HG02610 (cell line): ENCODE measurements at regions not wholly inside any gene's neighbourhood (a gene's known extent, or its start where the extent isn't known, plus 50 kb on each side); places are given as distances from the start of the nearest gene placed in this dataset.
"Not testable (repeated sequence)": the region's sequence is repeated elsewhere in the genome, so short reads cannot be mapped to it uniquely, and the experiment has no call there.

Source experiments
- ATAC-seq: cut with Tn5 transposase; IDR thresholded peaks from one replicate; pipeline ENCODE4 v1.9.1; 2021; ENCODE audit warnings: mild to moderate bottlenecking, moderate library complexity; ENCODE audit not compliant: unreplicated experiment

- ATAC-seq, result no peak
Observed at GRCh38 chr3:127520993-127521392, 69.5 kb downstream of the TPRA1 start.

DNA sequence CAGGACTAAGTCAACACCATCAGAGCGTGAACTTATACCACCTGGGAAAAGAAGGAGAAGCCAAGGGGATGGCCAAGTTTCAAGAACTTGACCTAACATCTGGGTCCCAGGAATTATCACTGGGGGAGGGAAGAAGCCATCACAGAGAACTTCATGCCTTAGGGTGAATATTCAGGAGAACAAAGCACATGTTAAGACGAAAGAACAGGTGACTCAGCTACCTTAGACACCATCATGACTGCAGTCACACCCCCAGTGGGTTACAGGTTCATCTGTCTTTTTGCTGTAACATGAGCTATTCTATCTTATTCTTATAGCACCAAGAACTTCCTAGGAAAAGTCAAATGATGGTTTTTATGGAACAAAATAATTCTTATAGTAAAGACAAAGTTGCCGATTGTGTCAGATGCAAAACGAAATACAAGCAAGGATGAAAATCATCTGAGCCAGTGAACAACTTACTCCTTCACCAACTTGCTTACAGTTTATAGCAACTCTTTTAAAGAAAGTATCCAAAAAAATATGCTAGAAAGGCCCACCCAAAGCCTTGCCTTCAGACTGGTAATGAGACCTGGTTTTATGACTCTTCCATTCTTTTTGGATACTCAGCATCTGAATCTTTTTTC, 72.0 kb downstream of the TPRA1 start:
- no peak for ATAC-seq

GRCh38 chr3:127512256-127512655, 78.3 kb downstream of the TPRA1 start:
- ATAC-seq, result no peak

GRCh38 chr3:127501177-127501576, 89.4 kb downstream of the TPRA1 start:
- ATAC-seq, result no peak

GRCh38 chr3:127497676-127498075, 92.9 kb downstream of the TPRA1 start:
- ATAC-seq, result no peak

- no peak for ATAC-seq
Observed at GRCh38 chr3:127497166-127497565, 93.4 kb downstream of the TPRA1 start.

DNA sequence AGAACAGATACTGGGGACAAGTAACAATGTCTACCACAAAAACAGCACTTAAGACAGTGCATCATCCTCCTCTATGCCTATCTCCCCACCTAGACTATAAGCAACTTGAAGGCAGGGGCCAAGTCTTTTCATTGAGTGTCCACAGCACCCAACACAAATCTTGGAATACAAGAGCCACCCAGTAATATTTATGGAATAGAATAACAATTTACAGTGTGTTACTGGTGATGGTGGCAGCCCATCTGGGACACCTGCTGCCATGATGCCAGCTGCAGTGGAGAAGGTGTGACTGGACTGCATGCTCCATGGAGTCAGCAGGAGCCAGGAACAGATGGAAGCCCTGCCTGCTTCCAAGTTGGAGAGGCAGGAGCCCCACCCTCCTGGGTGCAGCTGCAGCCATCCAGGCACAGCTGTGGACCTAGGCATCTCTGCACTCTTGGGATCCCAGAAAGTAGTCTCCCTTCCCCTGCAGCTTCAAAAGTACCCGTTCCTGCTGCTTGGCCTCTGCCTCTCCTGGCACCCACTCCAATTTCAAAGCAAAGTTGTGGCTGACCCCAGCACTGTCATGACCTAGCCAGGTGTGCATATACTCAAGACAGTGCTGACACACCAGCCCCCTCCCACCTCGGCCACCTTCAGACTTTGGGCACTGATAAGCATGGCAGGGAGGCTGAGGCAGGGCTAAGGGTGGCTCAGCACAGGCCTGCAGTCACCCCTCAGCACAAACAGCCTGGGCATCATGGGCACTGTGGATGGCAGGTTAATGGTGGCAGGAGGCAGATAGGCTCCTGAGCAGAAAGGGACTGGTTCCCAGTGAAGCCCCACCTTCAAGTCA, 94.5 kb downstream of the TPRA1 start:
- no peak for ATAC-seq

- no peak for ATAC-seq
Observed at GRCh38 chr3:127493924-127494646, 96.4 kb downstream of the TPRA1 start.

DNA sequence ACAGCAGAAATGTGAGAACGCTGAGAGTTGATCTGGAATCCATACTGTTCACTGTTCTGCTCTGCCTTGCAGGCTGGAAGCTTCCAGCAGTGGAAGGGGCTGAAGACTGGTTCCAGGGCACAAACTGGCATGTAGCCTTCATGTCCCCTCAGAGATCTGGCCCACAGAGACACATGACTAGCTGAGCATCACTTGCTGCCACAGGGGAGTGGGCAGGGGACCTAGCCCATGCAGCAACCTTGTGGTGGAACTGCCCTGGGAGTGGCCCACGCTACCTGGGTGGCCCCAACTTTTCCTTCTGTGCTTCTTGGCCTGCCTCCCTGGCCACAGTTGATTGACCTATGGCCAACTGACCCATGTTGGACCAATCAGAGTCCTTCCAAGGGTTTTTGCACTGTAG, 98.1 kb downstream of the TPRA1 start:
- ATAC-seq, result no peak

DNA sequence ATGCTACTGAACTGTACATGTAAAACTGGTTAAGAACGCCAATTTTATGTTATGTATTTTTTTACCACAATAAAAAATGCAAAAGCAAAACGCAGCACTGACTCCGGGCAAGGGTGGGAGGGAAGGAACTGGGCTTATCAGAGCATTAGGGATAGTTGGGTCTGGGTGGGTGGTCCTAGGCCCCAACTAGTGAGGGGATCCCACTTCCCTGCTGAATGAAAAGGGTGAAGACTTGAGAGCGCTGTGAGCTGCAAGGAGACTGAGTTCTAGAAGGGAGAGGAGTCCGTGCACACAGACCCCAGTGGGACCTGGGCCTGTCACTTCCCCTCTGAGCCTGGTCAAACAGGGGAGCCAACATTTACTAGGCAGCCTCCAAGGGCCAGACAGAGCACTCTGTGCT, 98.6 kb downstream of the TPRA1 start:
- ATAC-seq, result no peak

GRCh38 chr3:127491323-127491722, 99.2 kb downstream of the TPRA1 start:
- ATAC-seq, result no peak

- ATAC-seq, result not testable (repeated sequence)
Observed at GRCh38 chr3:127491024-127491305, 99.6 kb downstream of the TPRA1 start.

GRCh38 chr3:127490271-127491023, 100.1 kb downstream of the TPRA1 start:
- no peak for ATAC-seq

DNA sequence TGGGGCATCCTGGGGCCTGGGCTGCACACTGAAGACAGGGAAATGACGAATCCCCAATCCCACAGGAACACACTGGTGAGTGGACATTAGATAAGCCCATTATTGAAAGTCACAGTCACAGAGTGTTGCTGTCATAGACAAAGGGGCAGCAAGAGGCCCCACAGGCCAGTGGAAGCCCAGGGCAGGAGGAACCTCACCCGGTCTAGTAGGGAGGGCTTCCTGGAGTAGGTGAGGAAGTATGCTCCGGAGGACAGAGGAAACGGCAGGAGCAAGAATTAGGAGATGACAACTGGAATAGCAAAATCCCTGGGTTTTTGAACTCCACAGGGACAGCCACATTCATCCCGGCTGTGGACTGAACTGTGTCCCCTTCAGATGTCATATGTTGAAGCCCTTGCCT, 101.2 kb downstream of the TPRA1 start:
- no peak for ATAC-seq

GRCh38 chr3:127488740-127489139, 101.8 kb downstream of the TPRA1 start:
- ATAC-seq, result no peak

DNA sequence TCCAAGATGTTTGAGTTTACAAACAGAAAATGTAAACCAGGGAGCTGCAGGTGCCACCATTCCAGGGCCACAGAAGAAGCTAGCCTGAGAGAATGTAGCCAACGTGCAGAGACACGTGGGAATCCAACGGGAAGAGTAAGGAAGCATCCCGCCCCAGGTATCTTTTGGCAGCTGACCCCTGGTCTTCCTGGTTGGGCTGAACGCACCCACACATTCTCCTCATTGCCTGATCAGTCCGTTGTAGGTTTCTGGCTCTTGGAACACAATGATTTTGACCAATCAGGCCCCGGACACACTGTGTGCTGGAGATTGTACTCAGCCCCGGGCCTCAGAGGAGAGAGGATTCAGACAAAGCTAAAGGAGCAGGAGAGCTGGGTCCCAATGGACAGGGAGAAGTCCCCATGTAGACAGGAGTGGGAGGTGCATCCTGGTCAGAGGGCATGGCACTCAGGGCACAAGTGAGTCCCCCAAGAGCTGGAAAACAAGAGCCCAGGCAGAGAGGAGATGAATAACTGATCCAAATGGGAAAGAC, 102.3 kb downstream of the TPRA1 start:
- ATAC-seq, result no peak

- ATAC-seq, result no peak
Observed at GRCh38 chr3:127487196-127487595, 103.3 kb downstream of the TPRA1 start.

GRCh38 chr3:127486321-127486944, 104.1 kb downstream of the TPRA1 start:
- no peak for ATAC-seq

DNA sequence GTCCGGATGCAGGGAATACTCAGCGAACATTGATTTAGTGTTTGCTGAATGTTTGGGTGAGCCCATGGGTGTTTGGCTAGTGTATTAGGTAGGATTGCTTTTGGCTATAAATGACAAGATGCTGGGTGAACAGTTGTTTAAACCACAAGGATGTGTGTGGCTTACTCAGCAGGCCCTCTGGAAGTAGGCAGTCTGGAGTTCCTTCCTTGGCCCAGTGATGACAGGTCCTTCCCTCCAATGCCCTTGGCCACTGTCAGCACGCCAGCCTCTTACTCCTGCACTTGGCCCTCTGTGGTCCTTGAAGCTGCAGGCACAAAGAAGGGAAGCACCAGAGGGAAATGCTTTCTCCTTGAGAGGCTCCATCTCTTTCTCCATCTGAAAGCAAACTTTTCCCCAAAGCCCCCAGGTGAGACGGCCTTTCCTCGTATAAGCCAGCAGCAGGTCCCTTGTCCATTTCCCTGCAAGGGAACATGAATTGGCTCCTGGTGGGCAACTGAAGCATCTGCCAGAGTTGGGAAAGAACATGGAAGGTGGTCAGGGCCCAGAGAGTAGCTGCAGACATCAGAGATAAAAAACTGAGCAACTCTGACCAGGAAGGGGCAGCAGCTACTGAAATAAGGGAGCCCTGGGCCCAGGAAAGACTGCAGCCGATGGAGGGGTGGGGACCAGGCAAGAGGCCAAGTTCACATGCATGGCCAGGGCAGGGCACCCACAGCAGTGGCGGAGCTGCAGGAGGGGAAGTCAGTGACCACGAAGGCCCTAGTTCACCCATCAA, 105.0 kb downstream of the TPRA1 start:
- ATAC-seq, result no peak
